ENCODE measurements at regions not wholly inside any gene's neighbourhood (a gene's known extent, or its start where the extent isn't known, plus 50 kb on each side); places are given as distances from the start of the nearest gene placed in this dataset.

DNA sequence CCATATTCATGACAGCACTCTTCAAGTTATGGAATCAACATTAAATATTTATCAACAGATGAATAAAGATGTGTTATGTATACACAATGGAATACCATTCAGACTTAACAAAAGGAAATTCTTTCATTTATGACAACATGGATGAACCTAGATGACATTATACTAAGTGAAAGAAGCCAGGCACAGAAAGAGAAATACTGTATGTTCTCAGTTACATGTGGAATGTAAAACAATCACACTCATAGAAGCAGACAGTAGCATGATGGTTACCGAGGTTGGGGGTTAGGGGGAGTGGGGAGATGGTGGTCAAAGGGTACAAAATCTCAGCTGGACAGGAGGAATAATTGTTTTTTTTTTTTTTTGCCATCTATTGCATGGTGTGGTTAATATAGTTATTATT is 431.9 kb downstream of the DMAC1 start:
- no peaks in the 10 kb centered on the region for H4K20me1 ChIP-seq (ENCODE audit: insufficient read depth, low read length)
- H3K4me1 ChIP-seq (ENCODE audit: low read length), result no peaks in the 10 kb centered on the region
- H2AFZ ChIP-seq (ENCODE audit: low read depth, low read length), result no peak overlapping the region
- H3K79me2 ChIP-seq (ENCODE audit: low read length), result no peaks in the 10 kb centered on the region
- no peak overlapping the region for H3K9ac ChIP-seq (ENCODE audit: low read length)
- H3K36me3 ChIP-seq (replicated peaks; ENCODE audit: low read depth, low read length), result no peaks in the 10 kb centered on the region
- no peak overlapping the region for H3K4me3 ChIP-seq (ENCODE audit: low read length)
- TF ChIP-seq EZH2phosphoT487 (IDR thresholded peaks at IDR 0.05; ENCODE audit: low read depth) (no peak), CTCF (IDR thresholded peaks at IDR 0.05; ENCODE audit: low read depth, low read length) (no peak)
- no peak overlapping the region for H3K4me2 ChIP-seq (ENCODE audit: low read length)
- peaks cover 12% of the 10 kb centered on the region; the same call in 1 of the 2 replicates for H3K27me3 ChIP-seq (ENCODE audit: low read depth, low read length)
- no peak overlapping the region for H3K27ac ChIP-seq (ENCODE audit: low read length)
- no peaks in the 10 kb centered on the region for H3K9me3 ChIP-seq (ENCODE audit: insufficient read depth, low read length)

DNA sequence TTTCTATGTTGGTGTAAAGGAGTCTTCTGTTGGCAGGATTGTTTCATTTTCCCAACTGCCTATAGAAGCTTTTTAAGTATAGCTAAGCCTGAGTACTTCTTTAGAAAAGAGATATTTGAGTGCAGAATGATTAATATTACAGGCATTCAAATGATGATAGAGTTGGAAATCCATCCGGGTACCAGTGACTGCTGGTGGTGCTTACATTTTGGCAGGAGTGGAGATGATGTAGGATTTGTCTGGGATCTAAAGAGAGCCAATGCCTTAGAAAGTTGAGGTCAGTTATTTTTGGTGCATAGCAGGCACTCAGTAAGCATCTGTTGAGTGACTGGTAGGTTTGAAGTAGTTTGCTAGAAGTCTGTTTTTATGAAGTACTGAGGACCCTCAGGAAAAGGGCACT is 433.5 kb downstream of the DMAC1 start:
- Histone ChIP-seq H2AFZ (ENCODE audit: low read depth, low read length) (no peak overlapping the region), H3K4me1 (ENCODE audit: low read length) (no peaks in the 10 kb centered on the region), H3K4me2 (ENCODE audit: low read length) (no peak overlapping the region), H3K9me3 (ENCODE audit: insufficient read depth, low read length) (no peaks in the 10 kb centered on the region), H3K9ac (ENCODE audit: low read length) (no peak overlapping the region), H4K20me1 (ENCODE audit: insufficient read depth, low read length) (no peaks in the 10 kb centered on the region), H3K27me3 (ENCODE audit: low read depth, low read length) (peaks cover 16% of the 10 kb centered on the region; the same call in 1 of the 2 replicates), H3K4me3 (ENCODE audit: low read length) (no peak overlapping the region), H3K79me2 (ENCODE audit: low read length) (no peaks in the 10 kb centered on the region), H3K36me3 (replicated peaks; ENCODE audit: low read depth, low read length) (no peaks in the 10 kb centered on the region), H3K27ac (ENCODE audit: low read length) (no peak overlapping the region)
- TF ChIP-seq CTCF (IDR thresholded peaks at IDR 0.05; ENCODE audit: low read depth, low read length) (no peak), EZH2phosphoT487 (IDR thresholded peaks at IDR 0.05; ENCODE audit: low read depth) (no peak)

DNA sequence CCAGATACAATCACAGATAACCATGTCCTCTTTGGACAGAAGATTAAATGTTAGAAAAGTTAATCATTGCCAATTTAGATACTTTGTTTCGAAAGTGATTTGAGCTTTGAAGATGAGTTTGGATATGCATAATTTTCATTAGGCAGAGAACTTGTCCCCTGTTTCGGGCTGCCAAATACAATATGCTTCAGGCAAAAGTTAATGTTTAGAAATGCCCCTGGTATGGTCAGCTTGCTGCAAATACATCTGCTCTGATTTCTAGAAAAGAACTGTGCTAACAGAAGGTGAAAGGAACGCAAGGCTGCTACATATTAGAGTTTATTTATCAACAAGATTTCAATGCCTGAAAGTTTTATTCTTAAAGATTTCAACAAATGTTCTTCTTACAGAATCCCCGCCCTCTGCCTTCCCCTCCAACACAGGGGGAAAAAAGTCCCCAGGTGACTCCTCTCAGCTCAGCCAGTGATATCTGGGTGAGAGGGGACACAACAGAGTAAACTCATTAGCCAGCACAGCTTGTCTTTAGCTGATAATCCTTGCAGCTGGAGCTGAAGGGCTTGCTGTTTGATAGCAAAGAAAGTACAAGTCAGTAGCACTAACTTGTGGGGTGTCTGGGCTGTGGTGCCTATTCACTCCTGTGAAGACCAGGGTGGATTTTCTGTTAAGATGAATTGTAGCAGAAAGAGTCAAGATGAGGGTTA is 435.7 kb downstream of the DMAC1 start:
- no peaks in the 10 kb centered on the region for H3K79me2 ChIP-seq (ENCODE audit: low read length)
- no peaks in the 10 kb centered on the region for H4K20me1 ChIP-seq (ENCODE audit: insufficient read depth, low read length)
- no peaks in the 10 kb centered on the region for H3K36me3 ChIP-seq (replicated peaks; ENCODE audit: low read depth, low read length)
- H3K27me3 ChIP-seq (ENCODE audit: low read depth, low read length), result peaks cover 13% of the 10 kb centered on the region; the same call in 1 of the 2 replicates
- no peak for TF ChIP-seq EZH2phosphoT487 (IDR thresholded peaks at IDR 0.05; ENCODE audit: low read depth)
- no peak for TF ChIP-seq CTCF (IDR thresholded peaks at IDR 0.05; ENCODE audit: low read depth, low read length)
- H3K27ac ChIP-seq (ENCODE audit: low read length), result no peak overlapping the region
- H3K4me2 ChIP-seq (ENCODE audit: low read length), result no peak overlapping the region
- no peak overlapping the region for H3K4me3 ChIP-seq (ENCODE audit: low read length)
- H3K4me1 ChIP-seq (ENCODE audit: low read length), result no peaks in the 10 kb centered on the region
- H3K9ac ChIP-seq (ENCODE audit: low read length), result no peak overlapping the region
- no peaks in the 10 kb centered on the region for H3K9me3 ChIP-seq (ENCODE audit: insufficient read depth, low read length)
- no peak overlapping the region for H2AFZ ChIP-seq (ENCODE audit: low read depth, low read length)

DNA sequence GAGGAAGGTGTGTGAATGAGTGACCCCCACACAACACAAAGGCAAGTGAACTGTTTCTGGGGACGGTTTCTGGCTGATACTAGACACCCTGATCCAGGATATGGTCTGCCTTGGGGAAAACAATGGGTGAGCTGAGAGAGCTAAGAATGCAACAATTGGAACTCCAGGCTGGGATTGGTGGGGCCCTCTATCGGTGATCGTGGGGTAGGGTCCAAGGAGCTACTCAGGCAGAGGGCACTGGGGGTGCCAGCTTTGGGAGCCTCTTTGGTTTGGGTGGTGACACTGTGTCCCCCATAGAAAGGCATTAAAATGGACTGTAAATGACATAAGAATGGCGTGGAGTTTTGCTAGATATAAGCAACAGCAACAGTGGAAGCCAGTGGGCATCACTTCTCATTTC is 439.1 kb downstream of the DMAC1 start:
- Histone ChIP-seq H2AFZ (ENCODE audit: low read depth, low read length) (no peak overlapping the region), H3K9ac (ENCODE audit: low read length) (no peak overlapping the region), H3K9me3 (ENCODE audit: insufficient read depth, low read length) (no peaks in the 10 kb centered on the region), H3K27me3 (ENCODE audit: low read depth, low read length) (peaks cover 43% of the 10 kb centered on the region), H3K79me2 (ENCODE audit: low read length) (no peaks in the 10 kb centered on the region), H3K36me3 (replicated peaks; ENCODE audit: low read depth, low read length) (no peaks in the 10 kb centered on the region), H4K20me1 (ENCODE audit: insufficient read depth, low read length) (no peaks in the 10 kb centered on the region), H3K4me1 (ENCODE audit: low read length) (no peaks in the 10 kb centered on the region), H3K27ac (ENCODE audit: low read length) (no peak overlapping the region), H3K4me3 (ENCODE audit: low read length) (no peak overlapping the region), H3K4me2 (ENCODE audit: low read length) (no peak overlapping the region)
- no peak; the same call in 1 of the 2 replicates for TF ChIP-seq CTCF (IDR thresholded peaks at IDR 0.05; ENCODE audit: low read depth, low read length)
- TF ChIP-seq EZH2phosphoT487 (IDR thresholded peaks at IDR 0.05; ENCODE audit: low read depth), result no peak

Data from OCI-LY3 (cell line).